CD4-positive, alpha-beta T cell treated with Interleukin-12 subunit alpha and Interleukin-12 subunit beta, for 1 hour (primary cell): ENCODE measurements at regions not wholly inside any gene's neighbourhood (a gene's known extent, or its start where the extent isn't known, plus 50 kb on each side); places are given as distances from the start of the nearest gene placed in this dataset.

Experiments used
- DNase-seq: peaks from one replicate; pipeline ENCODE4 v3.0.0-alpha.2; 2020

GRCh38 chr5:37900692-37901091, 60.9 kb upstream of the GDNF start:
- DNase-seq, result no peak

GRCh38 chr5:37899037-37899436, 59.2 kb upstream of the GDNF start:
- DNase-seq, result no peak

GRCh38 chr5:37896159-37896558, 56.3 kb upstream of the GDNF start:
- DNase-seq, result no peak

GRCh38 chr5:37893434-37894134, 53.7 kb upstream of the GDNF start:
- DNase-seq, result no peak

- DNase-seq, result no peak
Observed at GRCh38 chr5:37892586-37892985, 52.7 kb upstream of the GDNF start.

- DNase-seq, result no peak
Observed at GRCh38 chr5:37891832-37892231, 52.0 kb upstream of the GDNF start.

- DNase-seq, result no peak
Observed at GRCh38 chr5:37889612-37890317, 49.9 kb upstream of the GDNF start.
